Calu3 (cell line): ENCODE measurements at regions not wholly inside any gene's neighbourhood (a gene's known extent, or its start where the extent isn't known, plus 50 kb on each side); places are given as distances from the start of the nearest gene placed in this dataset.

ENCODE experiments used
- BruUV-seq: library from RNA; stranded (reverse); fragments of 400-500 nt; replicated peaks from 2 replicates; lab custom pipeline; 2021; lab: Mats Ljungman, UMichigan
- CTCF ChIA-PET: fragments of 300-600 bp; sonication (Branson Sonifier 250); formaldehyde crosslinking; loops from one replicate; lab custom pipeline; 2022; ENCODE audit warnings: antibody characterized with exemption; lab: Charles Lee
- DNase-seq: peaks from one replicate; pipeline ENCODE4 v3.0.0; 2022
- H3K27ac Mint-ChIP-seq: one replicate; pipeline ENCODE4 v1.8.0; 2022; ENCODE audit warnings: mixed read lengths; ENCODE audit not compliant: unreplicated experiment
- H3K27me3 Mint-ChIP-seq: one replicate; pipeline ENCODE4 v1.8.0; 2022; ENCODE audit warnings: mixed read lengths; ENCODE audit not compliant: unreplicated experiment
- H3K36me3 Mint-ChIP-seq: one replicate; pipeline ENCODE4 v1.8.0; 2022; ENCODE audit warnings: mild to moderate bottlenecking, moderate library complexity, mixed read lengths; ENCODE audit not compliant: insufficient read depth, unreplicated experiment
- H3K4me1 Mint-ChIP-seq: one replicate; pipeline ENCODE4 v1.8.0; 2022; ENCODE audit warnings: mild to moderate bottlenecking, low read depth, mixed read lengths; ENCODE audit not compliant: unreplicated experiment
- H3K4me3 Mint-ChIP-seq: one replicate; pipeline ENCODE4 v1.8.0; 2022; ENCODE audit warnings: mild to moderate bottlenecking, low read depth, moderate library complexity, mixed read lengths; ENCODE audit not compliant: unreplicated experiment
- H3K9me3 Mint-ChIP-seq: one replicate; pipeline ENCODE4 v1.8.0; 2022; ENCODE audit warnings: low read depth, mixed read lengths; ENCODE audit not compliant: unreplicated experiment
- CTCF ChIP-seq: fragments of 200-600 bp; IDR thresholded peaks from one replicate; pipeline ENCODE4 v1.8.0; 2022; ENCODE audit warnings: antibody characterized with exemption; ENCODE audit not compliant: unreplicated experiment
- intact Hi-C: fragments of 100-400 bp; cut with micrococcal nuclease; formaldehyde crosslinking; loops from one replicate; pipeline ENCODE4 v1.10.0; 2022; ENCODE audit not compliant: unreplicated experiment

DNA sequence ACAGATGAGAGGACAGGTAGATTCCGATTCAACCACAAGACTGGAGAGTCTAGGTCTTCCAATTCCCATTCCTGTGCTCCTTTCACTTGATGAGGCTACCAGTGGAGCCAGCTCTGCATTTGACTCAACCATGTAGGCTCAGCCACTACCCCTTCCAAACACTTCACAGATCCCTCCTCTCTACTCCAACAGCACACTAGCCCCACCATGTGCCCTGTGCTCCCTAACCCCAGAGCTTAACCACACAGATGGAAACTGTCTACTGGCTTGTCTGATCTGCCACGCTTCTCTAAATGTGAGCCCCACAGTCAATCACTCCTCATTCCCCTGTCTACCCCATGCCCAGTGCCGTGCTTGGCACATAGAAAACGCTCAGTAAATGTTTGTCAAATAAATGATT, 508.2 kb downstream of the CDK5RAP2 start:
- Mint-ChIP-seq H3K9me3 (no peaks in the 10 kb centered on the region), H3K36me3 (no peaks in the 10 kb centered on the region), H3K4me3 (no peak overlapping the region), H3K27ac (no peak overlapping the region), H3K4me1 (no peaks in the 10 kb centered on the region), H3K27me3 (no peaks in the 10 kb centered on the region)
- intact Hi-C loops, result no loop called here
- no peak for DNase-seq
- BruUV-seq, result no TSS peak
- no peak for TF ChIP-seq CTCF
- CTCF ChIA-PET, result no interaction called here

GRCh38 chr9:120066315-120066714, 513.7 kb downstream of the CDK5RAP2 start:
- intact Hi-C loops, result no loop called here
- H3K4me1 Mint-ChIP-seq, result no peaks in the 10 kb centered on the region
- no peak for TF ChIP-seq CTCF
- no peak overlapping the region for H3K27ac Mint-ChIP-seq
- no peaks in the 10 kb centered on the region for H3K9me3 Mint-ChIP-seq
- no peak for DNase-seq
- no peak overlapping the region for H3K4me3 Mint-ChIP-seq
- CTCF ChIA-PET, result no interaction called here
- no TSS peak for BruUV-seq
- H3K36me3 Mint-ChIP-seq, result no peaks in the 10 kb centered on the region
- H3K27me3 Mint-ChIP-seq, result no peaks in the 10 kb centered on the region

DNA sequence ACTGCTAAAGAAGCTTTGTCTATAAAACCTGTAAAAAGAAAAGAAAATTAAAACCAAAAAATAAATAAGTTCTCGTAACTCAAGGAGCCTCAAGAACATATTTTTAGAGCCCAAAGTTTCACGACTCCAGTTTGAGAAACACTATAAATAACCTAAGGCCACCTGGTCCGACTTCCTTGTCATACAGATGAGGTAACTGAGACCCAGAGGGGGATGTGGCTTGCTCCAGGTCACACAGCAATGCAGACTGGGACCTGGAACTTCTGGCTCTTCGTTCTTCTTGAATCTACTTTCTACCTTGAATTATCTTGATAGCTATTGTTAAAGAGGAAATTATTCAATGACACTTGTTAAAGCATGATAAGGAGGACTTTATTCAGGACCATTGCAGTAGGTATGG, 514.8 kb downstream of the CDK5RAP2 start:
- intact Hi-C loops, result no loop called here
- Mint-ChIP-seq H3K4me1 (no peaks in the 10 kb centered on the region), H3K4me3 (no peak overlapping the region), H3K9me3 (no peaks in the 10 kb centered on the region), H3K36me3 (no peaks in the 10 kb centered on the region), H3K27me3 (no peaks in the 10 kb centered on the region), H3K27ac (no peak overlapping the region)
- CTCF ChIA-PET, result no interaction called here
- BruUV-seq, result no TSS peak
- DNase-seq, result no peak
- no peak for TF ChIP-seq CTCF

DNA sequence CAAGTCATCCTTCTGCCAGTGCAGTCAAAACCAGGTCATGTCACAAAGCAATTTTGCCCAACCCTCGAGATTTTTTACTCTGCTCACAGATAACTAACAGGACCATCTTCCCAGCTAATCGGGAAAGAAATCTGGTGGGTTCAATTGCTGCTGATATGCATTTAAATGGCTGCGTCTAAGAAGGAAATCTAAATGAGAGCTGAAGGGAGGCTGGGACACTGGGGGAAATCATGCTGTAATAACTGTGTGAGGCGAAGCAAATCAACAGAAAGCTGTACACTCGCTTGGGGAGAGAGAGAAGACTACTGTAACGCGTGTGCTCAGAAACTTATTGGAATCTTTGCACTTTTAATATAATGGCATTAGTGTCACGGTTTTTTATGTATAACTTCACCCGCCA, 535.0 kb downstream of the CDK5RAP2 start:
- CTCF ChIA-PET, result no interaction called here
- H3K27ac Mint-ChIP-seq, result no peak overlapping the region
- H3K4me1 Mint-ChIP-seq, result no peaks in the 10 kb centered on the region
- intact Hi-C loops, result no loop called here
- peaks cover 14% of the 10 kb centered on the region for H3K27me3 Mint-ChIP-seq
- no peak for DNase-seq
- no peak for TF ChIP-seq CTCF
- no TSS peak for BruUV-seq
- H3K4me3 Mint-ChIP-seq, result no peak overlapping the region
- no peaks in the 10 kb centered on the region for H3K36me3 Mint-ChIP-seq
- no peaks in the 10 kb centered on the region for H3K9me3 Mint-ChIP-seq
